Stimulated activated CD8-positive, alpha-beta memory T cell treated with anti-CD3 and anti-CD28 coated beads, Interleukin-15, amount 100 ng/mL, for 1 hour (primary cell): ENCODE measurements at regions not wholly inside any gene's neighbourhood (a gene's known extent, or its start where the extent isn't known, plus 50 kb on each side); places are given as distances from the start of the nearest gene placed in this dataset.
"Not testable (repeated sequence)": the region's sequence is repeated elsewhere in the genome, so short reads cannot be mapped to it uniquely, and the experiment has no call there.

ENCODE experiments used
- DNase-seq: peaks from one replicate; pipeline ENCODE4 v3.0.0-alpha.2; 2020; ENCODE audit warnings: low read depth

DNA sequence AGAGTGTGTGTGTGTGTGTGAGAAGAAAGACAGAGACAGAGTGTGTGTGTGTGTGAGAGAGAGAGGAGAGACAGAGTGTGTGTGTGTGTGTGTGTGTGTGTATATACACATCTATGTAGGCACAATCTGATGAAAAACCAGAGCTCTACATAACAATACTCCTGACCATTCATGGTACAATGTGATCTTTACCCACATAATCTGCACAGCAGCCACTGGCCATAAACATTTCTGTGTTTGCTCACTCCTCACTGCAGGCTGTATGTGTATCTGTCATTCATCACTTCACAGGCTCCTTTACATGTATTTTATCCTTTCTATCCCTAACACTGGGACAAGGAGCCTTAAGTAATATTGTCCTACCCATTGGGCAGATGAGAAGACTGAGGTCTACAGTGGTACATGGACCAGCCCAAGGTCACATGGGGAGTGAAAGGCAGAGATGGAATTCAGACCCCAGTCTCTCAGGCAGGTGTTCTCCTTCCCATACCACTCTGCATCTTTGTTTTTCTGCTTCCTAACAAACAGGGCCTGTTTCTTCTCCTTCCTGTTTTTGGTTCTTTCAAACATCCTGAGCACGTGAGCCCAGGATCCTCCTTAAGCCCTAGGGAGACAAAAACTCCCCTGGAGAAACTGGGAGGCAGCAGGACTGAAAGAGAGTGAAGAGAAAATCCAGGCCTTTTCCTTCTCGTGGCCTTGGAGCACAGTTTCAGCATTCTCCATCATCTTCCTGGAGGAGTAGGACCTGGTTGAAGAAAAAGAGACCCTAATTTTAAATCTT is 201.7 kb upstream of the MSX2 start:
- no peak for DNase-seq

DNA sequence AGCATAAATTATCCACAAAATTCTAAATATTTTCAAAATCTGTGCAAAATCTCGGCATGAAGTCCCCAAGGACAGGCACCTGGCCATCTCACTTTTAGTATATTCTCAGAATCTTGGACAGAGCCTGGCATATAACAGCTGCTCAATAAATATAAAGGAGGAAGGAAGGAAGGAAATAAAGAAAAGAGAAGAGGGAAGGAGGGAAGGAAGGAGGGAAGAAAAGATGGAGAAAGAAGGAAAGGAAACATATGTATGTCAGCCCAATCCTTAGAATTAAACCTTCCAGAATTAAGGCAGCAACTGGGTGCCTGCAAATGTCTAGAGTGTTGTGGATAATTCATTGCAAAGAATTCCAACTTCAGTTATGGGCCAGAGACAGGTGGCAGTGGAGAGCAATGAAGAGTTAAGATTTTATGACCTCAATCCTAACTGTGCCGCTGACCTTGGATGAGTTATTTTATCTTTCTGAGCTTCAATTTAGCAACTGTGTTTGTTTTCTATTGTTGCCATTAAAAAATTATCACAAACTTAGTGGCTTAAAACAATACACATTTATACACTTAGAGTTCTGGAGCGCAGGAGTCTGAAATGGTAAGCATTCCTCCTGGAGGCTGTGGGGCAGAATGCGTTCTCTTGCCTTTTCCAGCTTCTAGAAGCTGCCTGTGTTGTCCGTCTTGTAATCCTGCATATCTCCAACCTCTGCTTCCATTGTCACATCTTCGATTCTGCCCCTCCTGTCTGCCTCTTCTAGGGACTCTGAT is 200.9 kb upstream of the MSX2 start:
- no peak for DNase-seq

DNA sequence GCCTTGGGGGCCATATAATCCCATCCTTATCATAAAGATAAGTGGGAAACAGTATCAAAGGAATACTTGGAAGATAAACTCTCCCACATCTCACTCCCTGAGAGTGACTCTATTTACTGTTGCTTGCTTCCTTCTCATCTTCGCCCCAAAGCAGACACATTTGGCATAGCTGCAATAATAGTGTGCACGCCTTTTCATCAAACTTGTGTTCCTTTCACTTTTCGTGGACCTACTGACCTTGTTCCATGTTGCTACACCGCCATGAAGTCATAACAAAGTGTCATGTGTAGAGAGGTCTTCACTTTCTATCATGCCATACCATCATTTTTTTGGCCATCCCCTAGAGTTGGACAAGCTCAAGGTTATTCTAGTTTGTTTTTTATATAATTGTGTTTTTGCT is 200.0 kb upstream of the MSX2 start:
- DNase-seq = no peak

DNA sequence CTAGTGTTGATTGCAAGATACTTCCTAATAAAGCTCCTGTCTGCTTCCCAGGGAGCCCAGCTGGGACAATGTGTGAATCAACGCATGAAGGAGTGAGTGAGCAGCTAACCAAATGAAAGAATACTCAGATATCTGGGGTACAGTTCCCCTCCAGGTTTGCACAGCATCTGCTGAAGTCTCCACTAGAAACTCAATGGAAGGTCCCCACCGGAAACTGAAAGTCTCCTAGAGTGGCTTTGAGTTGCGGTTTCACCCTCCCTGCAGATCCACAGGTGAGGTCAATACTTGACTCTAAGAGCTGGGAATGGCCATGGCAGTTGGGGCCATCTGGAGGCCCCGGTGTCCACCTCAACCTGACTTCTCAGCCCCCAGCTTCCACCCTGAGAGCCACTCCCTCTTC is 198.2 kb upstream of the MSX2 start:
- DNase-seq = no peak

DNA sequence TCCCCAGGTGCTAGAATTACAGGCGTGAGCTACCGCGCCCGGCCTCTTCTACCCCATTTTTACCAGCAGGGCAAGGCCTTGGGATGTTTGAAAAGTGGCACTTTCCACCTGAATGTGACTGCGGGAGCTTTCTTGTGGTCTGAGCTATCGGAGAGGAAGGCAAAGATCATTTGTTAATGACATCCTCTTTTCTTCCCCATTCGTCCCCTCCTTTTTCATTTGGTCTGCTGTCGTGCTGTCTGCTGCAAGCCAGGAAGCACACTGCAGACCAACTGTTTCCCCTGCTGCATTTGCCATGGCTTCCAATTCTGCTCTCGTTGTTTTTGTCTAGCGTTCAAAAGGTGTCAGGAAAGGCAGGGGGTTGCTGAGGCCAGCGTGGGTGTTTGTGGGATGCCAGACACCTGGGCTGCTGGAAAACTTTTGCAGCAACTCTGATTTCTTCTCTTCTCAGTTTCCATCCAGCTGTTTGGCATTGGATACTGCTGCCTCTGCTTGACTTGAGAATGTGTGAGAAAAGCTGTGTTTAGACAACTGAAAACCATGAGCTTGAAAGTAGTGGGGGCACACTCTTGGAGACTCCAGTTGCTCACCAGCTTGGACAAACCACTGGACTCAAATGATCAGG is 196.4 kb upstream of the MSX2 start:
- no peak for DNase-seq

DNA sequence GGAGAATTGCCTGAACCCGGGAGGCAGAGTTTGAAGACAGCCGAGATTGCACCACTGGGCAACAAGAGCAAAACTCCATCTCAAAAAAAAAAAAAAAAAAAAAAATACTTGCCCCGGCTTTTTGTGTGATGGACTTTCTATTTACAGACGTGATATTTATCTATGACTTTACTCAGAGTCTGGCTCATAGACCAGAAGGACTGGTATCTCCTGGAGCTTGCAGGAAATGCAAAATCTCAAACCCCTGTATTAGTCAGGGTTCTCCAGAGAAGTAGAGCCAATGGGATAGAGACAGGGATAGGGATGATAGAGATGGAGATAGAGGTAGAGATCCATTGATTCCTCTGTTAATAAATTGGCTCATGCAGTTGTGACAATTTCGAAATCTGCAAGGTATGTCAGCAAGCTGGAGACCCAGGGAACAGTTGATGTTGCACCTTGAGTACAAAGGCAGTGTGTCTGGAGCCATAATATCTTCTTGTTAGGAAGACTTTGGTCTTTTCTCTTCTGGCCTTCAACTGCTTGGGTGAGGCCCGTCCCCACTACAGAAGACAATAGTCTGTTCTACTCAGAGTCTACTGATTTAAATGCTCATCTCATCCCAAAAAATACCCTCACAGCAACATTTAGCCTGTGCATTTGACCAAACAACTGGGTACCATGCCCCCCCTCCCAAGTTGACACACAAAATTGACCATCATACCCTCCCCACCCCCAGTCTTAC is 195.4 kb upstream of the MSX2 start:
- DNase-seq = no peak

DNA sequence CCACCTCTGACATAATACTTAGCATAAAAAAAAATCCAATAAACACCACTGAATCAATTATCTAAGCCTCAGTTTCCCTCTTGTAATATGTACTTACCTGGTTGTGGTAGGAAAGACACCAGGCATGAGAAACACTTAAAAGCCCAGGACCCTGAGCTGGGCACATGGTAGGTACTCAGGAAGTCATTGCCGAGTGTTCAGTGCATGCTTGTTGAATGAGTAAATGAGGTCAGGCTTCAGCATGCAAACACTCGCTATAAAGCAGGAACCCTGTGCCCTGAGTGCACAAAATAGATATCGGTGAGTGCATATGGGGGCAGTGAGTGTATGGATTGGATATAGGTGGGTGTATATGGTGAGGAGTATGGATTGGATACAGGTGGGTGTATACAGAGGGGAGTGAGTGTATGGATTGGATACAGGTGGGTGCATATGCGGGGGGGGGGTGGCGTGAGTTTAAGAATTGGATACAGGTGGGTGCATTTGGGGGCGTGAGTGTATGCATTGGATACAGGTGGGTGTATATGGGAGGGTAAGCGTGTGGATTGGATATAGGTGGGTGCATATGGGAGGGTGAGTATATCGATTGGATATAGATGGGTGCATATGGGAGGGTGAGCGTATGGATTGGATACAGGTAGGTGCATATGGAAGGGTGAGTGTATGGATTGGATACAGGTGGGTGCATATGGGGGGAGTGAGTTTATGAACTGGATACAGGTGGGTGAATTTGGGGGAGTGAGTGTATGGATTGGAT is 194.3 kb upstream of the MSX2 start:
- no peak for DNase-seq

GRCh38 chr5:174531782-174532191 is 192.6 kb upstream of the MSX2 start:
- DNase-seq = no peak

- DNase-seq = no peak
These were observed 191.6 kb upstream of the MSX2 start for GRCh38 chr5:174532455-174533453.

GRCh38 chr5:174533751-174534241 is 190.6 kb upstream of the MSX2 start:
- no peak for DNase-seq

GRCh38 chr5:174535669-174536068 is 188.7 kb upstream of the MSX2 start:
- no peak for DNase-seq

DNA sequence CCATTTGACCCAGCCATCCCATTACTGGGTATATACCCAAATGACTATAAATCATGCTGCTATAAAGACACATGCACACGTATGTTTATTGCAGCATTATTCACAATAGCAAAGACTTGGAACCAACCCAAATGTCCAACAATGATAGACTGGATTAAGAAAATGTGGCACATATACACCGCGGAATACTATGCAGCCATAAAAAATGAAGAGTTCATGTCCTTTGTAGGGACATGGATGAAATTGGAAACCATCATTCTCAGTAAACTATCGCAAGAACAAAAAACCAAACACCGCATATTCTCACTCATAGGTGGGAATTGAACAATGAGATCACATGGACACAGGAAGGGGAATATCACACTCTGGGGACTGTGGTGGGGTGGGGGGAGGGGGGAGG is 184.6 kb upstream of the MSX2 start:
- not testable (repeated sequence) for DNase-seq

DNA sequence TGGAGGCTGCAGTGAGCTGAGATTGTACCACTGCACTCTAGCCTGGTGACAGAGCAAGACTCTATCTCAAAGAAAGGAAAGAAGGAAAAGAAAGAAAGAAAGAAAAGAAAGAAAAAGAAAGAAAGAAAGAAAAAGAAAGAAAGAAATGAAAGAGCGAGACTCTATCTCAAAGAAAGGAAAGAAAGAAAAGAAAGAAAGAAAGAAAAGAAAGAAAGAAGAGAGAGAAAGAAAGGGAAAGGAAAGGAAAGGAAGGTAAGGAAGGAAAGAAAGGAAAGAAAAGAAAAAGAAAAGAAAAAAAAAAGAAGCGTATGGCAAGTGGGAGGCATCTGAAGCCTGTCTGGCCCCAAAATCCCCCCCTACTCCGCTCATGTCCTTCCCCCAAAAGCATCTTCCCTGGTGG is 182.3 kb upstream of the MSX2 start:
- DNase-seq = no peak

GRCh38 chr5:174542471-174542870 is 181.9 kb upstream of the MSX2 start:
- DNase-seq = no peak

DNA sequence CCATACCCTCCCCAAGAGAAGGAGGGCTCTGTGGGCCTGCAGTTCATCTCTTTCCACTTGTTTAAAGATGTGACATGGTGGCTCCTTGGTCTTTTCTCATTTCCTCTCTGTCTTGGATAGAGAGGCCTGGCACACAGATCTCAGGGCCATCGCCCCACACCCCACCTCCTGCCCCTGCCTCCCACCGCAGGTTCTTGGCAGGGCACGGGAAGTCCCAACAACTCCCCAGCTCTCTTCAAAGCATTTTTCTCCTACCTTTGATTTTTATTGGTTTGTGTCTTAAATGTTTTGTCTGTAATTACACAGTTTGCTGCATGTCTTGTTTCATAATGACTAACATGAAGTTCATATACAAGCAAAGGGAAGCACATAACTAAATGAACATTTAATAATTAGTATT is 178.5 kb upstream of the MSX2 start:
- DNase-seq = no peak

GRCh38 chr5:174547814-174548213 is 176.6 kb upstream of the MSX2 start:
- DNase-seq = no peak

- no peak for DNase-seq
These were observed 175.1 kb upstream of the MSX2 start for GRCh38 chr5:174549254-174549653.

DNA sequence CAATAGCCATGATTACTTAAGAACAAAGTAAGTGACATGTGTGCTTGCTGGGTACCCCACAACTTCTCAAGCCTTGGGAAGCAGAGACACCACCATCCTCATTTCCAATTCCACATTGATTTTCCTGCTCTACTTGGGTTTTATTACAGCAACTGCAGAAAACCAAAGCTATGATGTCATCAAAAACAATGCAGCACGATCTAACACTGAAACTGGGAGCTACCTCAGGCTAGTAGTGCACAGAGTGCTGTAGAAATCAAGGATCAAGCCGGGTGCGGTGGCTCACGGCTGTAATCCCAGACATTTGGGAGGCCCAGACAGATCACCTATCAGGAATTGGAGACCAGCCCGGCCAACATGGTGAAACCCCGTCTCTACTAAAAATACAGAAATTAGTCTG is 174.4 kb upstream of the MSX2 start:
- DNase-seq = no peak

DNA sequence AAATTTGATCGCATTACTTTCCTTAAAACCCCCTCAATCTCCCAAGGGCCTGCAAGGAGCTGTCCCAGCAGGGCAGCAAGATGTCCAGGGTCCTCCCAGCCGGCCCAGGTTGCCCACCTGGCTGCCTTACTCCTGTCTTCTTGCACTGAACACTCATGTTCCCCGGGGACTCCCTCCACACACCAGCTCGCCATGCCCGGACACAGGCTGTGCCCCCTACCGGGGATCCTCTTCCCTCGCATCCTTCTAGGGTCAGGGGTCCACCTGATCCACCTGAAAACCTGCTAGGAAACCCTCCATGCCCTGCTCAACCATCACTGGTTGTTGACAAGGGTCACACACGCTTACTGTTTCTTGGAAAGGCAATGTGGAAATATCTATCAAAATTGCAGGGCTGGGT is 172.0 kb upstream of the MSX2 start:
- no peak for DNase-seq

GRCh38 chr5:174553556-174553955 is 170.8 kb upstream of the MSX2 start:
- DNase-seq = no peak
